Large intestine (tissue), 3 donors: ENCODE measurements at regions not wholly inside any gene's neighbourhood (a gene's known extent, or its start where the extent isn't known, plus 50 kb on each side); places are given as distances from the start of the nearest gene placed in this dataset.

ENCODE experiments used
- DNase-seq, 2 donors: peaks; one replicate each; pipeline versions ENCODE4 v3.0.0 to v3.0.0-alpha.2; 2013
- H3K27ac ChIP-seq: one replicate; pipeline ENCODE4 v1.5.1; 2013; ENCODE audit warnings: low read length
- H3K27me3 ChIP-seq: 2 replicates; pipeline ENCODE4 v1.6.1; 2013; ENCODE audit warnings: low read length; ENCODE audit not compliant: control insufficient read depth, insufficient read depth
- H3K36me3 ChIP-seq: 2 replicates; pipeline ENCODE4 v1.6.1; 2013; ENCODE audit warnings: low read length; ENCODE audit not compliant: control insufficient read depth, insufficient read depth
- H3K4me1 ChIP-seq: one replicate; pipeline ENCODE4 v1.6.1; 2013; ENCODE audit warnings: low read length; ENCODE audit not compliant: control insufficient read depth, insufficient read depth
- H3K4me3 ChIP-seq: one replicate; pipeline ENCODE4 v1.5.1; 2013; ENCODE audit warnings: low read length
- H3K9me3 ChIP-seq: one replicate; pipeline ENCODE4 v1.6.1; 2013; ENCODE audit warnings: mild to moderate bottlenecking, low read depth, low read length, moderate library complexity; ENCODE audit not compliant: control insufficient read depth
- WGBS: methylation state at CpG from one replicate; pipeline ENCODE4 v1.1.5; 2013; ENCODE audit warnings: low lambda C conversion rate; ENCODE audit not compliant: insufficient coverage; 5-methylcytosine and 5-hydroxymethylcytosine counted together

- H3K9me3 ChIP-seq, result peaks cover 29% of the 10 kb centered on the region
- no peaks in the 10 kb centered on the region for H3K27me3 ChIP-seq
- WGBS, result 72% methylated on average over 10 of the region's 10 CpGs
- DNase-seq, result no peak
- H3K36me3 ChIP-seq, result no peaks in the 10 kb centered on the region
- H3K4me1 ChIP-seq, result no peaks in the 10 kb centered on the region
- H3K4me3 ChIP-seq, result no peak overlapping the region
- no peak overlapping the region for H3K27ac ChIP-seq
Observed at GRCh38 chr22:10781571-10782403, 4746.2 kb upstream of the OR11H1 start.
